CD4-positive, alpha-beta memory T cell (primary cell): ENCODE measurements at regions not wholly inside any gene's neighbourhood (a gene's known extent, or its start where the extent isn't known, plus 50 kb on each side); places are given as distances from the start of the nearest gene placed in this dataset.
"Not testable (repeated sequence)": the region's sequence is repeated elsewhere in the genome, so short reads cannot be mapped to it uniquely, and the experiment has no call there.

Source experiments
- CTCF ChIA-PET: fragments of 350-600 bp; sonication (Branson Sonifier 250); formaldehyde crosslinking; loops from one replicate; lab custom pipeline; 2021; ENCODE audit warnings: inconsistent platforms; ENCODE audit not compliant: partially characterized antibody; lab: Charles Lee
- POLR2A ChIA-PET: fragments of 350-600 bp; sonication (Branson Sonifier 250); formaldehyde crosslinking; loops from one replicate; lab custom pipeline; 2021; ENCODE audit not compliant: partially characterized antibody; lab: Charles Lee
- DNase-seq, 5 donors: peaks; one replicate each; pipeline versions ENCODE4 v3.0.0 to v3.0.0-alpha.2; 2020 to 2022; ENCODE audit warnings: mixed read lengths in 1 of 5
- H3K27ac ChIP-seq: one replicate; pipeline ENCODE4 v1.7.0; 2013; ENCODE audit warnings: low read depth, low read length
- H3K27me3 ChIP-seq: 2 replicates; pipeline ENCODE4 v1.7.0; 2013; ENCODE audit warnings: mild to moderate bottlenecking, low read length, moderate library complexity; ENCODE audit not compliant: insufficient read depth
- H3K36me3 ChIP-seq: 2 replicates; pipeline ENCODE4 v1.7.0; 2013; ENCODE audit warnings: mild to moderate bottlenecking, low read length, moderate library complexity; ENCODE audit not compliant: insufficient read depth
- H3K4me1 ChIP-seq: 2 replicates; pipeline ENCODE4 v1.7.0; 2013; ENCODE audit warnings: mild to moderate bottlenecking, low read length, moderate library complexity; ENCODE audit not compliant: insufficient read depth
- H3K4me3 ChIP-seq, 2 donors: one replicate each; pipeline ENCODE4 v1.7.0; 2013; ENCODE audit warnings: low read length in 2 of 2, mild to moderate bottlenecking in 1 of 2
- H3K9me3 ChIP-seq, 2 donors: one replicate each; pipeline ENCODE4 v1.7.0; 2013; ENCODE audit warnings: low read length in 2 of 2, control low read depth in 1 of 2; ENCODE audit not compliant: control insufficient read depth in 1 of 2
- H3K27ac Mint-ChIP-seq, 7 donors: one replicate each; pipeline ENCODE4 v1.8.0; 2020 to 2021; ENCODE audit warnings: mixed read lengths in 7 of 7, mild to moderate bottlenecking in 6 of 7, inconsistent platforms in 3 of 7, moderate library complexity in 3 of 7
- H3K27me3 Mint-ChIP-seq, 2 donors: one replicate each; pipeline ENCODE4 v1.8.0; 2020 to 2021; ENCODE audit warnings: mixed read lengths in 2 of 2
- H3K36me3 Mint-ChIP-seq, 2 donors: one replicate each; pipeline ENCODE4 v1.8.0; 2020 to 2021; ENCODE audit warnings: mixed read lengths in 2 of 2, inconsistent platforms in 1 of 2, mild to moderate bottlenecking in 1 of 2
- H3K4me1 Mint-ChIP-seq, 4 donors: one replicate each; pipeline ENCODE4 v1.8.0; 2020 to 2021; ENCODE audit warnings: mixed read lengths in 4 of 4, mild to moderate bottlenecking in 1 of 4
- H3K4me3 Mint-ChIP-seq, 8 donors: one replicate each; pipeline ENCODE4 v1.8.0; 2020 to 2021; ENCODE audit warnings: mixed read lengths in 8 of 8, mild to moderate bottlenecking in 7 of 8, moderate library complexity in 6 of 8, inconsistent platforms in 3 of 8
- H3K9me3 Mint-ChIP-seq, 8 donors: one replicate each; pipeline ENCODE4 v1.8.0; 2020 to 2021; ENCODE audit warnings: mixed read lengths in 8 of 8, mild to moderate bottlenecking in 5 of 8, inconsistent platforms in 3 of 8, moderate library complexity in 1 of 8
- intact Hi-C: fragments of 100-400 bp; cut with micrococcal nuclease; formaldehyde crosslinking; loops from one replicate; pipeline ENCODE4 v1.15.1; 2023

- DNase-seq, H3K4me1 Mint-ChIP-seq, H3K27me3 Mint-ChIP-seq, H3K27me3 ChIP-seq, H3K4me3 ChIP-seq, POLR2A ChIA-PET, intact Hi-C loops, H3K4me1 ChIP-seq, H3K36me3 ChIP-seq, CTCF ChIA-PET, H3K36me3 Mint-ChIP-seq, H3K27ac ChIP-seq, H3K27ac Mint-ChIP-seq, H3K4me3 Mint-ChIP-seq: not testable (repeated sequence)
- peaks cover 0 to 48% (median 39%) of the 10 kb centered on the region in 8 donors for H3K9me3 Mint-ChIP-seq
- peaks cover 0 to 10% of the 10 kb centered on the region in 2 donors for H3K9me3 ChIP-seq
Measured at GRCh38 chr22:25335276-25335675, 115.8 kb downstream of the CRYBB2 start.

DNA sequence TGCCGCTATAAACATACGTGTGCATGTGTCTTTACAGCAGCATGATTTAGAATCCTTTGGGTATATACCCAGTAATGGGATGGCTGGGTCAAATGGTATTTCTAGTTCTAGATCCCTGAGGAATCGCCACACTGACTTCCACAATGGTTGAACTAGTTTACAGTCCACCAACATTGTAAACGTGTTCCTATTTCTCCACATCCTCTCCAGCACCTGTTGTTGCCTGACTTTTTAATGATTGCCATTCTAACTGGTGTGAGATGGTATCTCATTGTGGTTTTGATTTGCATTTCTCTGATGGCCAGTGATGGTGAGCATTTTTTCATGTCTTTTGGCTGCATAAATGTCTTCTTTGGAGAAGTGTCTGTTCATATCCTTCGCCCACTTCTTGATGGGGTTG, 121.1 kb downstream of the CRYBB2 start:
- H3K27me3 Mint-ChIP-seq, H3K4me1 ChIP-seq, H3K36me3 ChIP-seq, CTCF ChIA-PET, H3K27ac ChIP-seq, intact Hi-C loops, POLR2A ChIA-PET, H3K27ac Mint-ChIP-seq, H3K4me3 ChIP-seq, H3K4me1 Mint-ChIP-seq, H3K27me3 ChIP-seq, H3K4me3 Mint-ChIP-seq, DNase-seq, H3K36me3 Mint-ChIP-seq: not testable (repeated sequence)
- H3K9me3 Mint-ChIP-seq, result peaks cover 0 to 71% (median 58%) of the 10 kb centered on the region in 8 donors
- H3K9me3 ChIP-seq, result peaks cover 0 to 10% of the 10 kb centered on the region in 2 donors

DNA sequence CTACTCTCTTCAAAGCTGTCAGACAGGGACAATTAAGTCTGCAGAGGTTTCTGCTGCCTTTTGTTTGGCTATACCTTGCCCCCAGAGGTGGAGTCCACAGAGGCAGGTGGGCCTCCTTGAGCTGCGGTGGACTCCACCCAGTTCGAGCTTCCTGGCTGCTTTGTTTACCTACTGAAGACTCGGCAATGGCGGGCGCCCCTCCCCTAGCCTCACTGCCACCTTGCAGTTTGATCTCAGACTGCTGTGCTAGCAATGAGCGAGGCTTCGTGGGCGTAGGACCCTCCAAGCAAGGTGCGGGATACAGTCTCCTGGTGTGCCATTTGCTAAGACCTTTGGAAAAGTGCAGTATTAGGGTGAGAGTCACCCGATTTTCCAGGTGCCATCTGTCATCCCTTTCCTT, 124.9 kb downstream of the CRYBB2 start:
- H3K9me3 ChIP-seq, H3K36me3 ChIP-seq, DNase-seq, H3K4me3 Mint-ChIP-seq, H3K4me1 Mint-ChIP-seq, H3K4me1 ChIP-seq, H3K27me3 ChIP-seq, H3K27me3 Mint-ChIP-seq, H3K27ac ChIP-seq, H3K4me3 ChIP-seq, CTCF ChIA-PET, H3K27ac Mint-ChIP-seq, POLR2A ChIA-PET, intact Hi-C loops: not testable (repeated sequence)
- Mint-ChIP-seq H3K36me3 (peaks cover 7 to 16% of the 10 kb centered on the region in 2 donors), H3K9me3 (peaks cover 0 to 46% (median 30%) of the 10 kb centered on the region in 8 donors)

- intact Hi-C loops, result no loop called here
Measured at GRCh38 chr22:25346859-25347751, 127.7 kb downstream of the CRYBB2 start.

GRCh38 chr22:25347752-25348102, 128.3 kb downstream of the CRYBB2 start:
- Mint-ChIP-seq H3K9me3 (peaks cover 0 to 19% (median 8%) of the 10 kb centered on the region in 8 donors), H3K27ac (no peak overlapping the region), H3K4me1 (peaks cover 0 to 1% (median 0%) of the 10 kb centered on the region in 4 donors), H3K36me3 (peaks cover 29 to 43% of the 10 kb centered on the region in 2 donors), H3K4me3 (no peak overlapping the region), H3K27me3 (no peaks in the 10 kb centered on the region)
- POLR2A ChIA-PET, result no interaction called here
- Histone ChIP-seq H3K27ac (no peak overlapping the region), H3K9me3 (no peaks in the 10 kb centered on the region), H3K36me3 (peaks cover 12% of the 10 kb centered on the region), H3K27me3 (no peaks in the 10 kb centered on the region), H3K4me1 (no peaks in the 10 kb centered on the region), H3K4me3 (no peak overlapping the region)
- DNase-seq, result no peak
- intact Hi-C loops, result no loop called here
- CTCF ChIA-PET, result no interaction called here

More at GRCh38 chr22:25346859-25347751, 127.7 kb downstream of the CRYBB2 start:
- H3K4me1 Mint-ChIP-seq, result peaks cover 0 to 1% (median 0%) of the 10 kb centered on the region in 4 donors
- POLR2A ChIA-PET, result no interaction called here
- H3K36me3 Mint-ChIP-seq, result peaks cover 26 to 37% of the 10 kb centered on the region in 2 donors
- Histone ChIP-seq H3K36me3 (peaks cover 8% of the 10 kb centered on the region), H3K27ac (no peak overlapping the region), H3K9me3 (no peaks in the 10 kb centered on the region), H3K27me3 (no peaks in the 10 kb centered on the region), H3K4me3 (no peak overlapping the region), H3K4me1 (no peaks in the 10 kb centered on the region)
- H3K27ac Mint-ChIP-seq, result no peak overlapping the region
- peaks cover 0 to 21% (median 12%) of the 10 kb centered on the region in 8 donors for H3K9me3 Mint-ChIP-seq
- no peak for DNase-seq
- CTCF ChIA-PET, result interaction anchor here (1.0 kb wide), 1 partner anchor 14 kb away, joined by 4 read pairs; no protein-coding TSS in a partner anchor
- H3K27me3 Mint-ChIP-seq, result no peaks in the 10 kb centered on the region
- H3K4me3 Mint-ChIP-seq, result no peak overlapping the region

DNA sequence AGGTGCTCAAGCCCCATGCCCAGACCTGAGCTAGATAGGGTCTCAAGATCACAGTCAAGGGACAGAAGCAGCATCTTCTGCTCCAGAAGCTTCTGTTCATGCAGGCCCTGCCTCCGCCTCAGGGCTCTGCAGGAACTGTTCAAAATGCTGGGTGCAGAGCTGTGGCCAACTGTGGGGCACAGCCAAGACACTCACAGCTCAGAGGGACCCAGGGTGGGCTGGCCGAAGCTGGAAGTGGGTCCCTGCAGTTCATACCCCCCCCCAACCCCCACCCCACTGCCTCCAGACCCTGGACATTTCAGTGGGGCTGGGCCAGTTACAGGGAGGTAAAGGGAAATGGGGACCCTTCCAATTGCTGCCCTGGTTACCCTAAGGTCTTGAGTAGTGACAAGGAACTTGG, 129.0 kb downstream of the CRYBB2 start:
- ChIA-PET CTCF (interaction anchor here (0.9 kb wide), 1 partner anchor 15 kb away, joined by 3 read pairs; no protein-coding TSS in a partner anchor), POLR2A (no interaction called here)
- Mint-ChIP-seq H3K4me1 (peaks cover 0 to 1% (median 0%) of the 10 kb centered on the region in 4 donors), H3K27ac (no peak overlapping the region), H3K27me3 (no peaks in the 10 kb centered on the region), H3K36me3 (peaks cover 34 to 45% of the 10 kb centered on the region in 2 donors), H3K4me3 (no peak overlapping the region), H3K9me3 (peaks cover 0 to 17% (median 6%) of the 10 kb centered on the region in 8 donors)
- intact Hi-C loops, result no loop called here
- Histone ChIP-seq H3K27ac (no peak overlapping the region), H3K4me1 (no peaks in the 10 kb centered on the region), H3K9me3 (no peaks in the 10 kb centered on the region), H3K36me3 (peaks cover 12% of the 10 kb centered on the region), H3K4me3 (no peak overlapping the region), H3K27me3 (no peaks in the 10 kb centered on the region)
- DNase-seq, result no peak

- H3K36me3 ChIP-seq, result peaks cover 15% of the 10 kb centered on the region
- DNase-seq, H3K4me3 Mint-ChIP-seq, H3K4me1 ChIP-seq, intact Hi-C loops, H3K27ac Mint-ChIP-seq, H3K27me3 ChIP-seq, H3K9me3 ChIP-seq, POLR2A ChIA-PET, H3K27ac ChIP-seq, H3K4me1 Mint-ChIP-seq, H3K27me3 Mint-ChIP-seq, H3K4me3 ChIP-seq: not testable (repeated sequence)
- CTCF ChIA-PET, result interaction anchor here (0.9 kb wide), 1 partner anchor 16 kb away, joined by 3 read pairs; no protein-coding TSS in a partner anchor
- peaks cover 39 to 51% of the 10 kb centered on the region in 2 donors for H3K36me3 Mint-ChIP-seq
- H3K9me3 Mint-ChIP-seq, result peaks cover 0 to 11% (median under 1%) of the 10 kb centered on the region in 8 donors
Measured at GRCh38 chr22:25348996-25349395, 129.6 kb downstream of the CRYBB2 start.
